ENCODE measurements at regions not wholly inside any gene's neighbourhood (a gene's known extent, or its start where the extent isn't known, plus 50 kb on each side); places are given as distances from the start of the nearest gene placed in this dataset.

GRCh38 chr12:38123566-38124246 is 192.9 kb upstream of the ALG10B start:
- no peak overlapping the region for H3K27ac Mint-ChIP-seq
- H3K4me1 Mint-ChIP-seq (ENCODE audit: low read depth) = no peaks in the 10 kb centered on the region
- peaks cover 8% of the 10 kb centered on the region for H3K9me3 Mint-ChIP-seq
- no peak for DNase-seq (ENCODE audit: low spot score)
- no peaks in the 10 kb centered on the region for H3K36me3 Mint-ChIP-seq (ENCODE audit: low read depth)
- no peaks in the 10 kb centered on the region for H3K27me3 Mint-ChIP-seq (ENCODE audit: low read depth)
- no peak overlapping the region for H3K4me3 Mint-ChIP-seq

- Mint-ChIP-seq H3K9me3 (peaks cover 6% of the 10 kb centered on the region), H3K4me3 (no peak overlapping the region), H3K27ac (no peak overlapping the region), H3K4me1 (ENCODE audit: low read depth) (no peaks in the 10 kb centered on the region), H3K27me3 (ENCODE audit: low read depth) (no peaks in the 10 kb centered on the region), H3K36me3 (ENCODE audit: low read depth) (no peaks in the 10 kb centered on the region)
- no peak for DNase-seq (ENCODE audit: low spot score)
These were observed 192.1 kb upstream of the ALG10B start for GRCh38 chr12:38124247-38125012.

- no peak overlapping the region for H3K4me3 Mint-ChIP-seq
- H3K4me1 Mint-ChIP-seq (ENCODE audit: low read depth) = no peaks in the 10 kb centered on the region
- no peaks in the 10 kb centered on the region for H3K36me3 Mint-ChIP-seq (ENCODE audit: low read depth)
- no peak overlapping the region for H3K27ac Mint-ChIP-seq
- no peak for DNase-seq (ENCODE audit: low spot score)
- peaks cover 2% of the 10 kb centered on the region for H3K9me3 Mint-ChIP-seq
- H3K27me3 Mint-ChIP-seq (ENCODE audit: low read depth) = no peaks in the 10 kb centered on the region
These were observed 184.4 kb upstream of the ALG10B start for GRCh38 chr12:38132139-38132538.

- DNase-seq (ENCODE audit: low spot score) = no peak
- Mint-ChIP-seq H3K27me3 (ENCODE audit: low read depth) (no peaks in the 10 kb centered on the region), H3K9me3 (no peaks in the 10 kb centered on the region), H3K36me3 (ENCODE audit: low read depth) (no peaks in the 10 kb centered on the region), H3K4me3 (no peak overlapping the region), H3K27ac (no peak overlapping the region), H3K4me1 (ENCODE audit: low read depth) (peaks cover 7% of the 10 kb centered on the region)
These were observed 179.3 kb upstream of the ALG10B start for GRCh38 chr12:38137287-38137686.

- no peaks in the 10 kb centered on the region for H3K27me3 Mint-ChIP-seq (ENCODE audit: low read depth)
- H3K9me3 Mint-ChIP-seq = no peaks in the 10 kb centered on the region
- no peaks in the 10 kb centered on the region for H3K36me3 Mint-ChIP-seq (ENCODE audit: low read depth)
- no peak overlapping the region for H3K27ac Mint-ChIP-seq
- peak overlapping the region; percentile 82 for H3K4me3 Mint-ChIP-seq
- DNase-seq (ENCODE audit: low spot score) = no peak
- H3K4me1 Mint-ChIP-seq (ENCODE audit: low read depth) = peaks cover 7% of the 10 kb centered on the region
These were observed 178.9 kb upstream of the ALG10B start for GRCh38 chr12:38137716-38138115.

- H3K27me3 Mint-ChIP-seq (ENCODE audit: low read depth) = no peaks in the 10 kb centered on the region
- H3K4me3 Mint-ChIP-seq = peak overlapping the region; percentile 82
- H3K4me1 Mint-ChIP-seq (ENCODE audit: low read depth) = peaks cover 7% of the 10 kb centered on the region
- H3K9me3 Mint-ChIP-seq = no peaks in the 10 kb centered on the region
- no peaks in the 10 kb centered on the region for H3K36me3 Mint-ChIP-seq (ENCODE audit: low read depth)
- H3K27ac Mint-ChIP-seq = peak overlapping the region; percentile 29
- DNase-seq (ENCODE audit: low spot score) = peak; percentile 21
These were observed 178.1 kb upstream of the ALG10B start for GRCh38 chr12:38138225-38139221.

- Mint-ChIP-seq H3K27me3 (ENCODE audit: low read depth) (no peaks in the 10 kb centered on the region), H3K4me3 (no peak overlapping the region), H3K9me3 (no peaks in the 10 kb centered on the region), H3K36me3 (ENCODE audit: low read depth) (no peaks in the 10 kb centered on the region), H3K27ac (no peak overlapping the region), H3K4me1 (ENCODE audit: low read depth) (peaks cover 7% of the 10 kb centered on the region)
- no peak for DNase-seq (ENCODE audit: low spot score)
These were observed 177.1 kb upstream of the ALG10B start for GRCh38 chr12:38139456-38139855.

GRCh38 chr12:38141239-38141638 is 175.3 kb upstream of the ALG10B start:
- Mint-ChIP-seq H3K9me3 (peaks cover 4% of the 10 kb centered on the region), H3K27me3 (ENCODE audit: low read depth) (no peaks in the 10 kb centered on the region), H3K27ac (no peak overlapping the region), H3K4me3 (no peak overlapping the region), H3K4me1 (ENCODE audit: low read depth) (peaks cover 7% of the 10 kb centered on the region), H3K36me3 (ENCODE audit: low read depth) (no peaks in the 10 kb centered on the region)
- DNase-seq (ENCODE audit: low spot score) = no peak

- DNase-seq (ENCODE audit: low spot score) = no peak
- no peaks in the 10 kb centered on the region for H3K27me3 Mint-ChIP-seq (ENCODE audit: low read depth)
- no peaks in the 10 kb centered on the region for H3K36me3 Mint-ChIP-seq (ENCODE audit: low read depth)
- H3K9me3 Mint-ChIP-seq = peaks cover 4% of the 10 kb centered on the region
- H3K4me1 Mint-ChIP-seq (ENCODE audit: low read depth) = peaks cover 7% of the 10 kb centered on the region
- H3K27ac Mint-ChIP-seq = no peak overlapping the region
- no peak overlapping the region for H3K4me3 Mint-ChIP-seq
These were observed 174.7 kb upstream of the ALG10B start for GRCh38 chr12:38141861-38142260.

- Mint-ChIP-seq H3K27ac (no peak overlapping the region), H3K4me1 (ENCODE audit: low read depth) (peaks cover 7% of the 10 kb centered on the region), H3K36me3 (ENCODE audit: low read depth) (no peaks in the 10 kb centered on the region), H3K9me3 (peaks cover 14% of the 10 kb centered on the region), H3K27me3 (ENCODE audit: low read depth) (no peaks in the 10 kb centered on the region), H3K4me3 (no peak overlapping the region)
- no peak for DNase-seq (ENCODE audit: low spot score)
These were observed 173.6 kb upstream of the ALG10B start for GRCh38 chr12:38142974-38143373.

- no peak for DNase-seq (ENCODE audit: low spot score)
- Mint-ChIP-seq H3K4me3 (no peak overlapping the region), H3K36me3 (ENCODE audit: low read depth) (no peaks in the 10 kb centered on the region), H3K27ac (no peak overlapping the region), H3K9me3 (peaks cover 25% of the 10 kb centered on the region), H3K27me3 (ENCODE audit: low read depth) (no peaks in the 10 kb centered on the region), H3K4me1 (ENCODE audit: low read depth) (peaks cover under 1% of the 10 kb centered on the region)
These were observed 172.5 kb upstream of the ALG10B start for GRCh38 chr12:38144049-38144448.

GRCh38 chr12:38144601-38145436 is 171.8 kb upstream of the ALG10B start:
- peaks cover 27% of the 10 kb centered on the region for H3K9me3 Mint-ChIP-seq
- no peaks in the 10 kb centered on the region for H3K4me1 Mint-ChIP-seq (ENCODE audit: low read depth)
- no peak for DNase-seq (ENCODE audit: low spot score)
- H3K27ac Mint-ChIP-seq = no peak overlapping the region
- H3K27me3 Mint-ChIP-seq (ENCODE audit: low read depth) = no peaks in the 10 kb centered on the region
- H3K4me3 Mint-ChIP-seq = no peak overlapping the region
- H3K36me3 Mint-ChIP-seq (ENCODE audit: low read depth) = no peaks in the 10 kb centered on the region

GRCh38 chr12:38149395-38150073 is 167.0 kb upstream of the ALG10B start:
- H3K27ac Mint-ChIP-seq = no peak overlapping the region
- peaks cover 41% of the 10 kb centered on the region for H3K9me3 Mint-ChIP-seq
- no peaks in the 10 kb centered on the region for H3K4me1 Mint-ChIP-seq (ENCODE audit: low read depth)
- DNase-seq (ENCODE audit: low spot score) = no peak
- no peak overlapping the region for H3K4me3 Mint-ChIP-seq
- H3K27me3 Mint-ChIP-seq (ENCODE audit: low read depth) = no peaks in the 10 kb centered on the region
- H3K36me3 Mint-ChIP-seq (ENCODE audit: low read depth) = no peaks in the 10 kb centered on the region

Measured in T-helper 2 cell treated with Interferon-gamma antibody and Interleukin-4, amounts not matched to agents 5 μg/mL and 100 μg/mL, for 36 hours (primary cell).